ENCODE measurements at regions not wholly inside any gene's neighbourhood (a gene's known extent, or its start where the extent isn't known, plus 50 kb on each side); places are given as distances from the start of the nearest gene placed in this dataset.

DNA sequence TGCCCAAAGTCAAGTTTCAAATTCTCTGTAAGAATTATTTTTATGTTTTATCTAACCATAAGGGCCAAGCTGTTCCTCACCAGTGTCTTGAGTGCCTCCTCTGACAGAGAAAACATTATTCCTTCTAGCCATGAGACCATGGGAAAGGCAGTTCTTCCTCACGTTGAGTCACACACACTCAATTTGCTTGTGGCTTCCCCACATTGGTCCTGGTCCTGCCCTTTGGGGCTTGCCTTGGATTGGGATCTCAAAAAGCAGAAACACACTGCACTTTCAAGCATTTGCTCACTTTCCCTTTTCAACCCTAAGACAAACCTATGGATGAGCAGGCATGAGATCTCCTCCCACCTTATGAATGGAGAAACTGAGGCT lies 248.3 kb upstream of the IGFBP3 start:
- SMC1A ChIA-PET (ENCODE audit: uncharacterized antibody, unreplicated experiment), result interaction anchor here (1.5 kb wide), 1 partner anchor 20 kb away, joined by 4 read pairs; no protein-coding TSS in a partner anchor
- FAIRE-seq (no peak), ATAC-seq (no peak), DNase-seq (ENCODE audit: low read depth, low spot score) (no peak)
- BruUV-seq (replicated peaks), result no TSS peak
- Histone ChIP-seq H3K27ac (ENCODE audit: control insufficient read depth, insufficient read depth) (no peak overlapping the region), H3K4me1 (ENCODE audit: control insufficient read depth, insufficient read depth, low read length) (no peaks in the 10 kb centered on the region), H3K36me3 (ENCODE audit: control insufficient read depth in 2 of 2, insufficient read depth in 2 of 2, low read length in 1 of 2) (no peaks in the 10 kb centered on the region), H3K9me3 (replicated peaks; ENCODE audit: control insufficient read depth, insufficient read depth, low read length) (no peaks in the 10 kb centered on the region), H3K4me3 (no peak overlapping the region), H3K4me2 (ENCODE audit: control insufficient read depth, insufficient read depth) (no peak overlapping the region), H3K79me2 (ENCODE audit: control insufficient read depth, insufficient read depth, low read length) (no peaks in the 10 kb centered on the region), H4K20me1 (ENCODE audit: control insufficient read depth, insufficient read depth) (no peaks in the 10 kb centered on the region), H3K27me3 (replicated peaks in 1 of 2; ENCODE audit: control insufficient read depth in 2 of 2, insufficient read depth in 2 of 2, low read length in 1 of 2) (no peaks in the 10 kb centered on the region), H3K9ac (ENCODE audit: control insufficient read depth, insufficient read depth, low read length) (no peak overlapping the region), H2AFZ (ENCODE audit: control insufficient read depth, low read depth, low read length) (no peak overlapping the region)
- RAD21 ChIA-PET (ENCODE audit: unreplicated experiment), result no interaction called here
- intact Hi-C loops (cut with micrococcal nuclease; ENCODE audit: unreplicated experiment), result no loop called here
- in situ Hi-C loops (cut with MboI), result no loop called here
- POLR2A ChIA-PET, result no interaction called here
- CTCF ChIA-PET, result interaction anchor here (1.8 kb wide), 1 partner anchor 247 kb away, joined by 5 read pairs; no protein-coding TSS in a partner anchor
- TF ChIP-seq YY1 (IDR thresholded peaks at IDR 0.05; ENCODE audit: low read depth, low read length), result no peak
- TF ChIP-seq RAD51 (IDR thresholded peaks at IDR 0.05), result no peak
- TF ChIP-seq NBN (IDR thresholded peaks at IDR 0.05), result no peak
- TF ChIP-seq, protein P1, sequence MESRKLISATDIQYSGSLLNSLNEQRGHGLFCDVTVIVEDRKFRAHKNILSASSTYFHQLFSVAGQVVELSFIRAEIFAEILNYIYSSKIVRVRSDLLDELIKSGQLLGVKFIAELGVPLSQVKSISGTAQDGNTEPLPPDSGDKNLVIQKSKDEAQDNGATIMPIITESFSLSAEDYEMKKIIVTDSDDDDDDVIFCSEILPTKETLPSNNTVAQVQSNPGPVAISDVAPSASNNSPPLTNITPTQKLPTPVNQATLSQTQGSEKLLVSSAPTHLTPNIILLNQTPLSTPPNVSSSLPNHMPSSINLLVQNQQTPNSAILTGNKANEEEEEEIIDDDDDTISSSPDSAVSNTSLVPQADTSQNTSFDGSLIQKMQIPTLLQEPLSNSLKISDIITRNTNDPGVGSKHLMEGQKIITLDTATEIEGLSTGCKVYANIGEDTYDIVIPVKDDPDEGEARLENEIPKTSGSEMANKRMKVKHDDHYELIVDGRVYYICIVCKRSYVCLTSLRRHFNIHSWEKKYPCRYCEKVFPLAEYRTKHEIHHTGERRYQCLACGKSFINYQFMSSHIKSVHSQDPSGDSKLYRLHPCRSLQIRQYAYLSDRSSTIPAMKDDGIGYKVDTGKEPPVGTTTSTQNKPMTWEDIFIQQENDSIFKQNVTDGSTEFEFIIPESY (IDR thresholded peaks at IDR 0.05), result no peak
- WGBS (ENCODE audit: insufficient coverage, insufficient replicate concordance, low lambda C conversion rate, missing lambda C conversion rate), result 37% methylated on average over 1 of the region's 1 CpG

- DNase-seq (ENCODE audit: low read depth, low spot score) (no peak), FAIRE-seq (no peak), ATAC-seq (no peak)
- H3K79me2 ChIP-seq (ENCODE audit: control insufficient read depth, insufficient read depth, low read length), result no peaks in the 10 kb centered on the region
- BruUV-seq (replicated peaks), result no TSS peak
- ChIA-PET RAD21 (ENCODE audit: unreplicated experiment) (interaction anchor here (1.0 kb wide), 1 partner anchor 133 kb away, joined by 3 read pairs; no protein-coding TSS in a partner anchor), SMC1A (ENCODE audit: uncharacterized antibody, unreplicated experiment) (interaction anchor here (0.9 to 2.1 kb wide), 3 partner anchors 14 to 141 kb away, joined by 3 to 6 read pairs (median 4); no protein-coding TSS in a partner anchor), CTCF (interaction anchor here (1.8 kb wide), 1 partner anchor 246 kb away, joined by 5 read pairs; no protein-coding TSS in a partner anchor), POLR2A (no interaction called here)
- no peaks in the 10 kb centered on the region for H3K27me3 ChIP-seq (replicated peaks in 1 of 2; ENCODE audit: control insufficient read depth in 2 of 2, insufficient read depth in 2 of 2, low read length in 1 of 2)
- no peak overlapping the region for H3K4me3 ChIP-seq
- H3K4me1 ChIP-seq (ENCODE audit: control insufficient read depth, insufficient read depth, low read length), result no peaks in the 10 kb centered on the region
- no peak overlapping the region for H2AFZ ChIP-seq (ENCODE audit: control insufficient read depth, low read depth, low read length)
- no peaks in the 10 kb centered on the region for H3K9me3 ChIP-seq (replicated peaks; ENCODE audit: control insufficient read depth, insufficient read depth, low read length)
- H4K20me1 ChIP-seq (ENCODE audit: control insufficient read depth, insufficient read depth), result no peaks in the 10 kb centered on the region
- no peaks in the 10 kb centered on the region for H3K36me3 ChIP-seq (ENCODE audit: control insufficient read depth in 2 of 2, insufficient read depth in 2 of 2, low read length in 1 of 2)
- no peak overlapping the region for H3K9ac ChIP-seq (ENCODE audit: control insufficient read depth, insufficient read depth, low read length)
- 41% methylated on average over 11 of the region's 11 CpGs for WGBS (ENCODE audit: insufficient coverage, insufficient replicate concordance, low lambda C conversion rate, missing lambda C conversion rate)
- H3K4me2 ChIP-seq (ENCODE audit: control insufficient read depth, insufficient read depth), result no peak overlapping the region
- in situ Hi-C loops (cut with MboI), result no loop called here
- H3K27ac ChIP-seq (ENCODE audit: control insufficient read depth, insufficient read depth), result no peak overlapping the region
- intact Hi-C loops (cut with micrococcal nuclease; ENCODE audit: unreplicated experiment), result no loop called here
- TF ChIP-seq STAT3 (IDR thresholded peaks at IDR 0.05; ENCODE audit: low read depth, low read length) (no peak), RELA (IDR thresholded peaks at IDR 0.05; ENCODE audit: borderline replicate concordance, partially characterized antibody) (no peak), IRF4 (IDR thresholded peaks at IDR 0.05; ENCODE audit: low read depth, low read length) (no peak), NR2F1 (conservative IDR thresholded peaks at IDR 0.05) (no peak), BRCA1 (IDR thresholded peaks at IDR 0.05; ENCODE audit: low read depth, low read length) (no peak), SPI1 (IDR thresholded peaks at IDR 0.05; ENCODE audit: borderline replicate concordance, insufficient read depth, low read depth, low read length) (no peak), HSF1 (IDR thresholded peaks at IDR 0.05; ENCODE audit: low read depth, low read length) (no peak), BCL11A (IDR thresholded peaks at IDR 0.05; ENCODE audit: low read depth, low read length) (no peak), MEF2B (IDR thresholded peaks at IDR 0.05; ENCODE audit: partially characterized antibody, poor library complexity, severe bottlenecking) (no peak), SIX5 (IDR thresholded peaks at IDR 0.05; ENCODE audit: low read depth, low read length, severe bottlenecking) (no peak), CHD2 (IDR thresholded peaks at IDR 0.05; ENCODE audit: borderline replicate concordance, low read depth, low read length) (no peak)
Measured at GRCh38 chr7:46168671-46169383, 247.8 kb upstream of the IGFBP3 start.
